ENCODE measurements at regions not wholly inside any gene's neighbourhood (a gene's known extent, or its start where the extent isn't known, plus 50 kb on each side); places are given as distances from the start of the nearest gene placed in this dataset.

DNA sequence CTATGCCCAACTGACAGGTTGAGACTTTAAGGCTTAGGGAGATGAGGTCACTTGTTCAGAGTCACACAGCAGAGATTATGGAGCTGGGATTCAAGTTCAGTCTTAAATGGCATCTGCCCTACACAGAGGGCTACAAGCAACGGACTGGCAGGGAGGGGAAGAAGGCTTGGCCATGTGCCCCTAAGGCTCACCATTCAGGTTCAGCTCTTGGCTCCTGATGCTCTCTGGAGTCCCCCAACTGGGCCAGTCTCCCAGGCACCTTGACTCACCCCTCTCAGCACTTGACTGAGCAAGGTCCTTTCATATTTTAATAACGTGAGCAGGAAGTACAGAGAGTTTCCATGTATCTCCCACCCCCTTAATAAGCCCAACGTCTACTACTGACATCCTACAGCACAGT, 71.4 kb upstream of the MAFB start (continued):
- TF ChIP-seq, protein P1, sequence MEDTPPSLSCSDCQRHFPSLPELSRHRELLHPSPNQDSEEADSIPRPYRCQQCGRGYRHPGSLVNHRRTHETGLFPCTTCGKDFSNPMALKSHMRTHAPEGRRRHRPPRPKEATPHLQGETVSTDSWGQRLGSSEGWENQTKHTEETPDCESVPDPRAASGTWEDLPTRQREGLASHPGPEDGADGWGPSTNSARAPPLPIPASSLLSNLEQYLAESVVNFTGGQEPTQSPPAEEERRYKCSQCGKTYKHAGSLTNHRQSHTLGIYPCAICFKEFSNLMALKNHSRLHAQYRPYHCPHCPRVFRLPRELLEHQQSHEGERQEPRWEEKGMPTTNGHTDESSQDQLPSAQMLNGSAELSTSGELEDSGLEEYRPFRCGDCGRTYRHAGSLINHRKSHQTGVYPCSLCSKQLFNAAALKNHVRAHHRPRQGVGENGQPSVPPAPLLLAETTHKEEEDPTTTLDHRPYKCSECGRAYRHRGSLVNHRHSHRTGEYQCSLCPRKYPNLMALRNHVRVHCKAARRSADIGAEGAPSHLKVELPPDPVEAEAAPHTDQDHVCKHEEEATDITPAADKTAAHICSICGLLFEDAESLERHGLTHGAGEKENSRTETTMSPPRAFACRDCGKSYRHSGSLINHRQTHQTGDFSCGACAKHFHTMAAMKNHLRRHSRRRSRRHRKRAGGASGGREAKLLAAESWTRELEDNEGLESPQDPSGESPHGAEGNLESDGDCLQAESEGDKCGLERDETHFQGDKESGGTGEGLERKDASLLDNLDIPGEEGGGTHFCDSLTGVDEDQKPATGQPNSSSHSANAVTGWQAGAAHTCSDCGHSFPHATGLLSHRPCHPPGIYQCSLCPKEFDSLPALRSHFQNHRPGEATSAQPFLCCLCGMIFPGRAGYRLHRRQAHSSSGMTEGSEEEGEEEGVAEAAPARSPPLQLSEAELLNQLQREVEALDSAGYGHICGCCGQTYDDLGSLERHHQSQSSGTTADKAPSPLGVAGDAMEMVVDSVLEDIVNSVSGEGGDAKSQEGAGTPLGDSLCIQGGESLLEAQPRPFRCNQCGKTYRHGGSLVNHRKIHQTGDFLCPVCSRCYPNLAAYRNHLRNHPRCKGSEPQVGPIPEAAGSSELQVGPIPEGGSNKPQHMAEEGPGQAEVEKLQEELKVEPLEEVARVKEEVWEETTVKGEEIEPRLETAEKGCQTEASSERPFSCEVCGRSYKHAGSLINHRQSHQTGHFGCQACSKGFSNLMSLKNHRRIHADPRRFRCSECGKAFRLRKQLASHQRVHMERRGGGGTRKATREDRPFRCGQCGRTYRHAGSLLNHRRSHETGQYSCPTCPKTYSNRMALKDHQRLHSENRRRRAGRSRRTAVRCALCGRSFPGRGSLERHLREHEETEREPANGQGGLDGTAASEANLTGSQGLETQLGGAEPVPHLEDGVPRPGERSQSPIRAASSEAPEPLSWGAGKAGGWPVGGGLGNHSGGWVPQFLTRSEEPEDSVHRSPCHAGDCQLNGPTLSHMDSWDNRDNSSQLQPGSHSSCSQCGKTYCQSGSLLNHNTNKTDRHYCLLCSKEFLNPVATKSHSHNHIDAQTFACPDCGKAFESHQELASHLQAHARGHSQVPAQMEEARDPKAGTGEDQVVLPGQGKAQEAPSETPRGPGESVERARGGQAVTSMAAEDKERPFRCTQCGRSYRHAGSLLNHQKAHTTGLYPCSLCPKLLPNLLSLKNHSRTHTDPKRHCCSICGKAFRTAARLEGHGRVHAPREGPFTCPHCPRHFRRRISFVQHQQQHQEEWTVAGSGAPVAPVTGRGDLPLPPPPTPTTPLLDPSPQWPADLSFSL (CRISPR knock-in tag; IDR thresholded peaks at IDR 0.05): no peak
- no peak for TF ChIP-seq DR1 (CRISPR knock-in tag; IDR thresholded peaks at IDR 0.05)
- no peak for TF ChIP-seq HHEX (CRISPR knock-in tag; IDR thresholded peaks at IDR 0.05)
- no peak for TF ChIP-seq AGO1 (IDR thresholded peaks at IDR 0.05; ENCODE audit: low read depth, low read length, poor library complexity, severe bottlenecking)
- no peak for TF ChIP-seq ZNF318 (CRISPR knock-in tag; IDR thresholded peaks at IDR 0.05)
- TF ChIP-seq SMARCE1 (IDR thresholded peaks at IDR 0.05; ENCODE audit: borderline replicate concordance): no peak
- no peak for TF ChIP-seq ZNF367 (CRISPR knock-in tag; IDR thresholded peaks at IDR 0.05; ENCODE audit: borderline replicate concordance)
- no peak for TF ChIP-seq NCOA5 (CRISPR knock-in tag; IDR thresholded peaks at IDR 0.05)
